K562 (cell line): ENCODE measurements at regions not wholly inside any gene's neighbourhood (a gene's known extent, or its start where the extent isn't known, plus 50 kb on each side); places are given as distances from the start of the nearest gene placed in this dataset.

Experiments
- EHMT2 ChIP-seq: fragments of 450-650 bp; IDR thresholded peaks from 2 replicates; pipeline ENCODE4 v1.6.1; 2018; ENCODE audit warnings: antibody characterized with exemption
- ELF1 ChIP-seq: fragments of 200-800 bp; sonication (Bioruptor generic); IDR thresholded peaks from 2 replicates; pipeline ENCODE4 v1.6.1; 2016; ENCODE audit warnings: missing genetic modification characterization, missing compliant biosample characterization
- ELK3 ChIP-seq: fragments of 450-650 bp; formaldehyde crosslinking; IDR thresholded peaks from 2 replicates; pipeline ENCODE4 v1.4.0; 2020; ENCODE audit warnings: mild to moderate bottlenecking
- MEF2D ChIP-seq: conservative IDR thresholded peaks from 2 replicates; pipeline ENCODE4 v1.6.1; 2016; ENCODE audit warnings: low read depth, missing genetic modification characterization, missing compliant biosample characterization
- PBX2 ChIP-seq, 2 experiments: IDR thresholded peaks in 1 of 2; conservative IDR thresholded peaks in 1 of 2; 2 replicates each; pipeline ENCODE4 v1.6.1; 2016; ENCODE audit warnings: low read depth in 2 of 2, mild to moderate bottlenecking in 1 of 2, missing compliant biosample characterization in 1 of 2, missing genetic modification characterization in 1 of 2, moderate library complexity in 1 of 2
- RBM15 ChIP-seq: fragments of 200-400 bp; formaldehyde crosslinking; IDR thresholded peaks from 2 replicates; pipeline ENCODE4 v1.6.1; 2018; ENCODE audit warnings: mild to moderate bottlenecking, low read length, moderate library complexity; ENCODE audit not compliant: insufficient read depth
- SP2 ChIP-seq: IDR thresholded peaks from 2 replicates; pipeline ENCODE4 v1.6.1; 2011; ENCODE audit warnings: mild to moderate bottlenecking, low read depth, low read length, moderate library complexity; ENCODE audit not compliant: poor library complexity, severe bottlenecking; ENCODE audit errors: extremely low read depth
- USF2 ChIP-seq: sonication (generic); formaldehyde crosslinking; IDR thresholded peaks from 2 replicates; pipeline ENCODE4 v1.5.0; 2020; ENCODE audit warnings: missing genetic modification reagents
- TF ChIP-seq, protein P1 (sequence below), 3 experiments: fragments of 200-800 bp in 1 of 3; sonication (Bioruptor generic) in 1 of 3; sonication (generic) in 1 of 3; formaldehyde crosslinking in 1 of 3; IDR thresholded peaks; 2 replicates each; pipeline versions ENCODE4 v1.6.1 to v1.8.0; 2016 to 2022; ENCODE audit warnings: mild to moderate bottlenecking in 2 of 3, missing compliant biosample characterization in 2 of 3, missing genetic modification characterization in 2 of 3, missing genetic modification reagents in 1 of 3
- TF ChIP-seq, protein P2 (sequence below): sonication (generic); formaldehyde crosslinking; IDR thresholded peaks from 2 replicates; pipeline ENCODE4 v1.8.0; 2022; ENCODE audit warnings: mild to moderate bottlenecking, missing genetic modification reagents
- TF ChIP-seq, protein P3 (sequence below): sonication (generic); formaldehyde crosslinking; IDR thresholded peaks from 2 replicates; pipeline ENCODE4 v1.8.1; 2022; ENCODE audit warnings: missing genetic modification reagents
- TF ChIP-seq, protein P4 (sequence below), 3 experiments: IDR thresholded peaks in 2 of 3; conservative IDR thresholded peaks in 1 of 3; 2 replicates each; pipeline ENCODE4 v1.5.1; 2011 to 2012; ENCODE audit warnings: low read length in 3 of 3, mild to moderate bottlenecking in 3 of 3, control low read depth in 2 of 3, improper control_type of control experiment in 1 of 3, inconsistent platforms in 1 of 3, low read depth in 1 of 3, mixed read lengths in 1 of 3, moderate library complexity in 1 of 3; ENCODE audit not compliant: insufficient read depth in 2 of 3

DNA sequence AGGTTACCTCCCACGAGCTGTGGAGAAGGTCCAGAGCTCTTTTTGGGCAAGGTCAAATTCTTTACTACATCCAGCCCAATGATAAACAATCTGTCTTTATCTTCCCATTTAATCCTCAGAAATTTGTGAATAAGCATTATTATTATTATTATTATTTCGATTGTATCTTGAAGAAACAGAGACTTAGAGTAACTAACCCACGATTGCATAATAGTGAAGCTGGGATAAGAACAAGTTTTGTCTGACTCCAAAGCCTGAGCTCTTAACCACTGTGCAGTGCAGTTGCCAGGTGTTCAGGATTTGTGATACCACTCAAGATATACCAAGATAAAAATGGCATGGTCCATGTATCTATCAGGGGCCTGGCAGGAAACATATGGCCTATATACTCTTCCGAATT, 166.5 kb upstream of the LDB2 start:
- TF ChIP-seq, protein P1, sequence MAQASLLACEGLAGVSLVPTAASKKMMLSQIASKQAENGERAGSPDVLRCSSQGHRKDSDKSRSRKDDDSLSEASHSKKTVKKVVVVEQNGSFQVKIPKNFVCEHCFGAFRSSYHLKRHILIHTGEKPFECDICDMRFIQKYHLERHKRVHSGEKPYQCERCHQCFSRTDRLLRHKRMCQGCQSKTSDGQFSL (CRISPR knock-in tag; IDR thresholded peaks at IDR 0.05) = no peak
- TF ChIP-seq, protein P1 (tag; IDR thresholded peaks at IDR 0.05) = no peak
- TF ChIP-seq, protein P2, sequence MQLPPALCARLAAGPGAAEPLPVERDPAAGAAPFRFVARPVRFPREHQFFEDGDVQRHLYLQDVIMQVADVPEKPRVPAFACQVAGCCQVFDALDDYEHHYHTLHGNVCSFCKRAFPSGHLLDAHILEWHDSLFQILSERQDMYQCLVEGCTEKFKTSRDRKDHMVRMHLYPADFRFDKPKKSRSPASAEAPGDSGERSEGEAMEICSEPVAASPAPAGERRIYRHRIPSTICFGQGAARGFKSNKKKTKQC (CRISPR knock-in tag) = no peak
- TF ChIP-seq, protein P3, sequence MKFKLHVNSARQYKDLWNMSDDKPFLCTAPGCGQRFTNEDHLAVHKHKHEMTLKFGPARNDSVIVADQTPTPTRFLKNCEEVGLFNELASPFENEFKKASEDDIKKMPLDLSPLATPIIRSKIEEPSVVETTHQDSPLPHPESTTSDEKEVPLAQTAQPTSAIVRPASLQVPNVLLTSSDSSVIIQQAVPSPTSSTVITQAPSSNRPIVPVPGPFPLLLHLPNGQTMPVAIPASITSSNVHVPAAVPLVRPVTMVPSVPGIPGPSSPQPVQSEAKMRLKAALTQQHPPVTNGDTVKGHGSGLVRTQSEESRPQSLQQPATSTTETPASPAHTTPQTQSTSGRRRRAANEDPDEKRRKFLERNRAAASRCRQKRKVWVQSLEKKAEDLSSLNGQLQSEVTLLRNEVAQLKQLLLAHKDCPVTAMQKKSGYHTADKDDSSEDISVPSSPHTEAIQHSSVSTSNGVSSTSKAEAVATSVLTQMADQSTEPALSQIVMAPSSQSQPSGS (CRISPR knock-in tag) = no peak
- TF ChIP-seq EHMT2 = no peak
- TF ChIP-seq, protein P4, sequence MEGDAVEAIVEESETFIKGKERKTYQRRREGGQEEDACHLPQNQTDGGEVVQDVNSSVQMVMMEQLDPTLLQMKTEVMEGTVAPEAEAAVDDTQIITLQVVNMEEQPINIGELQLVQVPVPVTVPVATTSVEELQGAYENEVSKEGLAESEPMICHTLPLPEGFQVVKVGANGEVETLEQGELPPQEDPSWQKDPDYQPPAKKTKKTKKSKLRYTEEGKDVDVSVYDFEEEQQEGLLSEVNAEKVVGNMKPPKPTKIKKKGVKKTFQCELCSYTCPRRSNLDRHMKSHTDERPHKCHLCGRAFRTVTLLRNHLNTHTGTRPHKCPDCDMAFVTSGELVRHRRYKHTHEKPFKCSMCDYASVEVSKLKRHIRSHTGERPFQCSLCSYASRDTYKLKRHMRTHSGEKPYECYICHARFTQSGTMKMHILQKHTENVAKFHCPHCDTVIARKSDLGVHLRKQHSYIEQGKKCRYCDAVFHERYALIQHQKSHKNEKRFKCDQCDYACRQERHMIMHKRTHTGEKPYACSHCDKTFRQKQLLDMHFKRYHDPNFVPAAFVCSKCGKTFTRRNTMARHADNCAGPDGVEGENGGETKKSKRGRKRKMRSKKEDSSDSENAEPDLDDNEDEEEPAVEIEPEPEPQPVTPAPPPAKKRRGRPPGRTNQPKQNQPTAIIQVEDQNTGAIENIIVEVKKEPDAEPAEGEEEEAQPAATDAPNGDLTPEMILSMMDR (IDR thresholded peaks at IDR 0.05 in 2 of 3, conservative IDR thresholded peaks at IDR 0.05 in 1 of 3; ENCODE audit: insufficient read depth in 2 of 3, low read depth in 1 of 3, low read length in 3 of 3) = no peak
- no peak for TF ChIP-seq ELK3 (CRISPR knock-in tag)
- no peak for TF ChIP-seq PBX2 (CRISPR knock-in tag; IDR thresholded peaks at IDR 0.05; ENCODE audit: low read depth)
- no peak for TF ChIP-seq PBX2 (tag; conservative IDR thresholded peaks at IDR 0.05; ENCODE audit: low read depth)
- TF ChIP-seq SP2 = no peak
- no peak for TF ChIP-seq ELF1 (tag)
- no peak for TF ChIP-seq USF2
- no peak for TF ChIP-seq MEF2D
- no peak for TF ChIP-seq RBM15
